ENCODE measurements at regions not wholly inside any gene's neighbourhood (a gene's known extent, or its start where the extent isn't known, plus 50 kb on each side); places are given as distances from the start of the nearest gene placed in this dataset.
"Not testable (repeated sequence)": the region's sequence is repeated elsewhere in the genome, so short reads cannot be mapped to it uniquely, and the experiment has no call there.

DNA sequence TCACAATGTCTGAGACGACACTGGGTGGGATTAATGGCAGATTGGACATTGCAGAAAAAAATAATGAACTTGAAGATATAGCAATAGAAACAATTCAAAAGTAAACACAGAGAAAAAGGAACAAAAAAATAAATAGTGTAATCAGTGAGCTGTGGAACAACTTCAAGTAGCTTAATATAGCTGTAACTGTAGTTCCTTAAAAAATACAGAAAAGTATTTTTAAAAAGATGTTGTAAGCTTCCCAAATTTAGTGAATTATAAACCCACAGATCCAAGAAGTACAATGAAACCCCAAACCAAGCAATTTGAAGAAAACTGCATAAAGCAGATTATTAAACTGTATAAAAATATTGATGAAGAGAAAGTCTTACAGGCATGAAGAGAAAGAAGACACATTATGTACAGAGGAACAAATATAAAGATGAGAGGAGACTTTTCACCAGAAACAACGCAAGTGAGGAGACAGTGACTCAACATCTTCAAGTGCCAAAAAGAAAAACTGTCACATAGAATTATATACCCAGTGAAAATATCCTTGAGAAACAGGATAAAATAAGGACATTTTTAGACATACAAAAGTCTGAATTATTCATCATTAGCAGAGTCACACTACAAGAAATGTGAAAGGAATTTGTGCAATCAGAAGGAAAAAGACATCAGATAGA, 176.4 kb downstream of the NFKBIZ start:
- no peak for ATAC-seq (replicated peaks)

DNA sequence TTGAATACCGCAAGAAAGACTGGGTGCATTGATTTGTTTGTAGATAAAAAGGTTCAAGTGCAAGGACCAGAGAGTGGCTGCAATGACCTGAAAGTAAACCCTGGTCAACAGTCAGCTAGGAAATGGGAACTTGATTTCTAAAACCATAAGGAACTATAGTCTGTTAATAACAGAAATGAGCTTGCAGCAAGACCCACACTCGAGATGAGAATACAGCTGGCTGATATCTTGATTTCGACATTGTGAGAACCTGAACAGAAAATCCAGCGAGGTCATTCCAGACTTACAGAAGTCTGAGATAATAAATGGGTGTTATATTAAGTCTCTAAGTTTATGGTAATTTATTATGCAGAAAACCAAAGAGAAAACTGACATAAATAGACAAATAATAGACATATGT, 177.3 kb downstream of the NFKBIZ start:
- no peaks in the 10 kb centered on the region for H3K9me3 Mint-ChIP-seq

More for the DNA sequence above, 176.4 kb downstream of the NFKBIZ start:
- H3K4me1 Mint-ChIP-seq: no peaks in the 10 kb centered on the region
- no peaks in the 10 kb centered on the region for H3K27me3 Mint-ChIP-seq
- H3K36me3 Mint-ChIP-seq (ENCODE audit: low read depth): no peaks in the 10 kb centered on the region
- no peak overlapping the region for H3K27ac Mint-ChIP-seq
- H3K4me3 Mint-ChIP-seq: no peak overlapping the region
- no peaks in the 10 kb centered on the region for H3K9me3 Mint-ChIP-seq

DNA sequence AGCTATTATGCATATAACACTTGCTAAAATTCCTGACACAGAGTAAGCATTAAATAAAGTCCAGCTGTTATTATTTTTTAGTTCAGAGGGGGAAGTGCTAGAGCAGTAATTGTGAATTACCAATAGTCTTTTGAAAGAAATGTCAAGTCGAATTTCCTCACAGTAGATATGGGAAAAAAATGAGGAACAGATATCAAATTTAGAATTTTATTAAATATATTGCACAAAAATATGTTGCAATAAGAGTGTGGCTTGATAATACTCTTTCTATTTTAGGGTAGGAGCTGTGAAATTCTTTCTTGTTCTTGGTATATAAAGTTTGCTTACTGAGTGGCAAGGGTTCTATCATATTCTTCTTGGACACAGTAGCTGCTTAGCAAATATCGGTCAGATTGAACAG, 181.3 kb downstream of the NFKBIZ start:
- Mint-ChIP-seq H3K4me3 (no peak overlapping the region), H3K36me3 (ENCODE audit: low read depth) (no peaks in the 10 kb centered on the region), H3K4me1 (no peaks in the 10 kb centered on the region), H3K27me3 (no peaks in the 10 kb centered on the region), H3K9me3 (no peaks in the 10 kb centered on the region), H3K27ac (no peak overlapping the region)
- no peak for ATAC-seq (replicated peaks)

More for the DNA sequence above, 177.3 kb downstream of the NFKBIZ start:
- no peak overlapping the region for H3K27ac Mint-ChIP-seq
- no peaks in the 10 kb centered on the region for H3K4me1 Mint-ChIP-seq
- H3K36me3 Mint-ChIP-seq (ENCODE audit: low read depth): no peaks in the 10 kb centered on the region
- H3K27me3 Mint-ChIP-seq: no peaks in the 10 kb centered on the region
- H3K4me3 Mint-ChIP-seq: no peak overlapping the region
- ATAC-seq (replicated peaks): no peak

DNA sequence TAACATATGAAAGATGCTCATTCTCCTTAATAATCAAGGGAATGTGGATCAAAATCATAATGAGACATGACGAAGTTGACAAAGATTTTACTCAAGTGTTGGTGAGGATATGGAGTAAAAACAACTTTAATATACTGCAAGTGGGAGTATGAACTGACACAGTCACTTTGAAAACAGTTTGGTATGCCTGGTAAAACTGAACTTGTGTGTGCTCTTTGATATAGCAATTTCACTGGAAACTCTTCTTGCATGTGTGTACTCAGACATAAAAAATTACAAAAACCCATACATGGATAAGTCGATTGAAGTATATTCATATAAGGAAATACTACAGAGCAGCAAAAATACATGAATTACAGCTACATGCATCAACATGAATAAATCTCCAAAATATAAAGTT, 182.5 kb downstream of the NFKBIZ start:
- Mint-ChIP-seq H3K4me3 (no peak overlapping the region), H3K9me3 (no peaks in the 10 kb centered on the region), H3K36me3 (ENCODE audit: low read depth) (no peaks in the 10 kb centered on the region), H3K27ac (no peak overlapping the region), H3K27me3 (no peaks in the 10 kb centered on the region), H3K4me1 (no peaks in the 10 kb centered on the region)
- no peak for ATAC-seq (replicated peaks)

DNA sequence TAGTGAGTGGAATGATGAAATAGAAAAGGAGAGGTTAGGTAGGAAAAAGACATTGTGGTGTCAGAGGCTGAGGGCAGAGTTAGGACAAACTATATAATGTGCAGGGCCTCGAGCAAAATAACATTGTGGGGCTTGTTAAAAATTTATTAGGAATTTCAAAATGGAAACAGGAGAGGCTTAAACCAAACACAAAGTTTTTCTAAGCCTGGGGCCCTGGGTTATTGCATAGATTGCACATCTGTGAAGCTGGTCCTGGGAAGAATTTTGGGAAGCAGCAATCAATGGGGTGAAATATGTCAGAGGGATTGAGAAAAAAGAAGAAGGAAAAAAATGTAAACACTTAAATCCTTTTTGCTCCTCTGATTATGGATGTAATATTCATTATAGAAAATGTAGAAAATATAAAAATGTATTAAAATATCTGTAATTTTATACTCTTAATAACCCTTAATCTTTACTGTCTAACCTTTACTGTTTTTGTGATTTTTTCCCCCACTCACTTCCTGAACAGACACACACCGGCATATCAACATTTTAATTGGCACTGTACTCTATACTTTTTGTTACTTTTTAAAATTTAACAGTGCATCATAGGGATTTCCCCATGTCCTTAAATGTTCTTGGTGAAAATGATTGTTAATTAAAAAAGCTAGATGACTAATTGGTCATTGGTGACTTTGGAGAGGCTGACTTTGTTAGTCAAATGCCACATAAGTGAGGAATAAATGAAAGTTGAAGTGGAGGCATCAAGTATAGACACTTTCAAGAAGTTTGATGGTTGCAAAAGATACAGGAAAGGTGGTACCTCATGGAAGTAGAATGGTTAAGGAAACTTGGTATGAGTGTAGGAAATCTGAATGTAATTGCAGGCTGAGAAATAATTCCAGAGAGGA, 183.4 kb downstream of the NFKBIZ start:
- no peaks in the 10 kb centered on the region for H3K36me3 Mint-ChIP-seq (ENCODE audit: low read depth)
- no peak overlapping the region for H3K4me3 Mint-ChIP-seq
- no peaks in the 10 kb centered on the region for H3K27me3 Mint-ChIP-seq
- ATAC-seq (replicated peaks): no peak
- H3K9me3 Mint-ChIP-seq: no peaks in the 10 kb centered on the region
- H3K27ac Mint-ChIP-seq: no peak overlapping the region
- H3K4me1 Mint-ChIP-seq: no peaks in the 10 kb centered on the region

DNA sequence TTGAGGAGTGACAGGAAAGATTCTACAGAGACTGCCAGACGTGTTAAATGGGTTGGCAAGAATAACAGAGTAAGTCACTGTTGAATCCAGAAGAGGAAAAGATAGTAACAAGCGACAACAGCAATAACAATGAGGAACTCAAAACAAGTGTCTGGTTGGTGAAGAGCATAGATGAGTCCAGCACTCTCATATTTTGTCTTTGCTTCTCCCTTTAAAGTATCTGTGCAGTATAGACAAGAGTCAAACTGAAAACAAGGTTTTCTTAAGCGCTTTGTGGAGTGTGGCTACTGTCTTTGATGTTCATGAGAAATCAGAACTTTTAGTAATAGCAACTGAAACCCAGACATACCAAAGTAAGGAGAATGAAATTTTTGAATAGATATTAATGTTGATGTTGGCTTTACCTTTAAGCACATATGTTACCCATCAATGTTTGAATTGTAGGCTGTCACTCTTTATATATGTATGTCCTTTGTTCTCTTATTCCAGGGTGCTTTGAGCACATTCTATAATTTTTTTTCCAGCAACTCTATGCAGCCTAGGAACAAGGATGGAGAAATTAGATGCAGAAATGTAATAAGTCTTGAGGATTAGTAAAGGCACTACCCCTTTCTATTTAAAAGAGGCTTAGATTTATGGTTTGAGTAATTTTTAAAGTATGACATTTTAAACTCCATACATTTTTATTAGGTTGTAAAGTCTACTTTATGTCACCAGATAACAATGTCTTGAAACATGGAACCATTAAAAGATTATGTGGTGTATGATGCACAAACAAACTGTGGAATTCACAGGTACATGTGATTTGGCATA, 185.5 kb downstream of the NFKBIZ start:
- Mint-ChIP-seq H3K4me3 (no peak overlapping the region), H3K4me1 (no peaks in the 10 kb centered on the region), H3K27me3 (no peaks in the 10 kb centered on the region), H3K9me3 (no peaks in the 10 kb centered on the region), H3K27ac (no peak overlapping the region), H3K36me3 (ENCODE audit: low read depth) (no peaks in the 10 kb centered on the region)
- peak; percentile 96 for ATAC-seq (replicated peaks)

DNA sequence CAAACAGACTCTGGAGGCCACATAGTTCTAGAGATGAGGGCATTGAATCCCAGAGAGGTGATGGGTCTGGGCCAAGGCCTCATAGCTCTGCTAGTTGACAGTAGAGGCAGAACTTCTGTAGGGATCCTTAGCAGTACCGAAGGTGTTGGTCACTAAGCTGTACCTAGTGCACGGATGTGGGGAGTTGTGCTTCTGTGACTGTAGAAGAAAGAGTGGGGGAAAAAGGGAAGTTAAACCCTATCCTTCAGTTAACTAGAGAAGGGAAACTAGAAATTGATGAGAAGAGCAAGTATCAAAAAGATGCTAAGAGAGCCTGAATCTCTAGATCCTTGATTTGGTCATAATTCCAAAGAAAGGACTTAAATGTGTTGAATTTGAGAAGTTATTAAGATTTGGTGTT, 186.7 kb downstream of the NFKBIZ start:
- Mint-ChIP-seq H3K27ac (no peak overlapping the region), H3K36me3 (ENCODE audit: low read depth) (no peaks in the 10 kb centered on the region), H3K27me3 (no peaks in the 10 kb centered on the region), H3K4me3 (no peak overlapping the region), H3K9me3 (peaks cover 1% of the 10 kb centered on the region), H3K4me1 (no peaks in the 10 kb centered on the region)
- no peak for ATAC-seq (replicated peaks)

DNA sequence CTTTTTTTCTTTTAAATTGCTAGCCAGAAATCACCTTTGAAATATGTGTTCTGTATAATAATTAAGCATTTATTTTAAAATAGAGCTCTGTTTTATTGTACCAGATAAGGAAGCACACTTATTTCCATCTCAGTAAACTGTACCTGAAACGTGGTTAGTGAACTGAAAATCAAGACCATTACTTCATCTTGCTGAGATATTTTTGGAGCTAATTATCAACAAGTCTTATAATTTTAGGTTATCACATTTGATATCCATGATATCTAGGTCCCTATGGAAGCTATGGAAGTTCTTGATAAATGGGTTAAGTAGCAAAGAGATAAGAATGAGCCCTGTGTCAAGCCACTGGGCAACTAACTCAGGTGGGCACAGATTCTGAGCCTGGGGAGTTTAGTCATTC, 187.2 kb downstream of the NFKBIZ start:
- no peaks in the 10 kb centered on the region for H3K4me1 Mint-ChIP-seq
- ATAC-seq (replicated peaks): no peak
- no peaks in the 10 kb centered on the region for H3K27me3 Mint-ChIP-seq
- H3K36me3 Mint-ChIP-seq (ENCODE audit: low read depth): no peaks in the 10 kb centered on the region
- H3K9me3 Mint-ChIP-seq: peaks cover 5% of the 10 kb centered on the region
- H3K27ac Mint-ChIP-seq: no peak overlapping the region
- no peak overlapping the region for H3K4me3 Mint-ChIP-seq

DNA sequence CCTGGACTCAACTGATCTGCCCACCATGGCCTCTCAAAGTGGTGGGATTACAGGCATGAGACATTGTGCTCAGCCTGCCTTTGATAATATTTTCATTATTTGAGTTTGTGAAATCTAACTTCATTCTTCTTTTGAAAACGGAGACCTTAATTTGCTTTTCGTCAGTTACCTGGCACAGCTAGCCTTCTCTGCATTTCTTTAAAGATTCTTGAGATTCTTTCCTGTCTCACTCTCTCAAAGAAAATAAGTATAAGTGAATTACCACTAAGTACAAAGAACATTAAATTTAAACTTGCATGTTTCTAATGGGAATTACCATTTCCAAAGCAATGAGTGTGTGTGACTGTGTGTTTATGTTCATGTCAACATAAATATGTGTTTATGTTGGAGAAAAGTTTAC, 187.9 kb downstream of the NFKBIZ start:
- Mint-ChIP-seq H3K27ac (no peak overlapping the region), H3K9me3 (peaks cover 5% of the 10 kb centered on the region), H3K4me3 (no peak overlapping the region), H3K27me3 (no peaks in the 10 kb centered on the region), H3K36me3 (ENCODE audit: low read depth) (no peaks in the 10 kb centered on the region), H3K4me1 (no peaks in the 10 kb centered on the region)
- no peak for ATAC-seq (replicated peaks)

DNA sequence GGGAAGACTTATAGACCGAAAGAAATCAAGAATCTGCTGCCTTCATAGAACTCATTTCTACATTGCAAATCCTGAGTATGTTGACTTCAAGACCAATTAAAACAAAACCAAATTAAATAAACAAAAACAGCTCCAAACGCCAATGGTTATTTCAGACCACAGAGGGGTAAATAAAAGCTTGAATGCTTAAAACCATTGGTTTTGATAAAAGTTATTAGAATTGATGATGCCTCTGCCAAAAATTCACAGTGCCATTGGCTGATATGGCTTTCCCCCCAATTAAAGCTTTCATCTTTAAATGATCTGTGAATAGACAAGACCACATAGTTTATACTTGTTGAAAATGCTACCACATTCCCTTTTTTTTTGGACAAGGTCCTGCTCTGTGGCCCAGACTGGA, 188.5 kb downstream of the NFKBIZ start:
- no peaks in the 10 kb centered on the region for H3K36me3 Mint-ChIP-seq (ENCODE audit: low read depth)
- no peak for ATAC-seq (replicated peaks)

DNA sequence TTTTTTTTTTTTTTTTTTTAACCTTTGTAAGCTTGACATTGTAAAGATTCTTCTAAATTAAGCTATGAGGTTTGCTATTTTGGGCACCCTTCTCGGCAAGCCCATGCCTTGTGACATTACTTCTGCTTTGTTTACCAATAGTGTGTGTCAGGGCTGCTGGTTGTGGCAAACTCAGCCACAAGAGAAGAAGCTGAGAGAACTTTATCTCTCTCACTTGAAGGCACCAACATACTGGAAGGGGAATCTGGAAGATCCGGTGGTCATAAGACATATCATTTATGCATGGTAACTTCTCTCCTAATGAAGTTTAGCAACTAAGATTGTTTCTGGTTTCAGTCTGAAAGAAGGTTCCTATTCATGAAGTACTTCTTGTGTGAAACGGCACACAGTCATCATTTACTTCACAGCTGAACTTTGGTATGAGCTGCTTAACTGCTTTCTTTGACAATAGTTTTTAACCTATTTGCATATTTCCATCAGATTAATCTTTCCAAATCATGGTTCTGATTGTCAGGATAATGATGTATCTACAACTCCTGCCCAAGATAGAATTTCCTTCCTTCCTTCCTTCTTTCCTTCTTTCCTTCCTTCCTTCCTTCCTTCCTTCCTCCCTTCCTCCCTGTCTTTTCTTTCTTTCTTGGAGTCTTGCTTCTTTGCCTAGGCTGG, 189.3 kb downstream of the NFKBIZ start:
- Mint-ChIP-seq H3K4me3 (no peak overlapping the region), H3K9me3 (peaks cover 5% of the 10 kb centered on the region), H3K27ac (no peak overlapping the region), H3K36me3 (ENCODE audit: low read depth) (no peaks in the 10 kb centered on the region), H3K4me1 (no peaks in the 10 kb centered on the region), H3K27me3 (no peaks in the 10 kb centered on the region)
- ATAC-seq (replicated peaks): no peak

More for the DNA sequence above, 188.5 kb downstream of the NFKBIZ start:
- Mint-ChIP-seq H3K4me3 (no peak overlapping the region), H3K27me3 (no peaks in the 10 kb centered on the region), H3K27ac (no peak overlapping the region), H3K9me3 (peaks cover 5% of the 10 kb centered on the region), H3K4me1 (no peaks in the 10 kb centered on the region)

DNA sequence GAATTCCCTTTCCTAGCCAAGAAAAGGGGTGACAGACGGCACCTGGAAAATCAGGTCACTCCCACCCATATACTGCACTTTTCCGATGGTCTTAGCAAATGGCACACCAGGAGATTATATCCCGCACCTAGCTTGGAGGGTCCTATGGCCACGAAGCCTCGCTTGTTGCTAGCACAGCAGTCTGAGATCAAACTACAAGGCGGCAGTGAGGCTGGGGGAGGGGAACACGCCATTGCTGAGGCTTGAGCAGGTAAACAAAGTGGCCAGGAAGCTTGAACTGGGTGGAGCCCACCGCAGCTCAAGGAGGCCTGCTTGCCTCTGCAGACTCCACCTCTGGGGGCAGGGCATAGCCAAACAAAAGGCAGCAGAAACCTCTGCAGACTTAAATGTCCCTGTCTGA, 190.8 kb downstream of the NFKBIZ start:
- not testable (repeated sequence) for ATAC-seq (replicated peaks); H3K27ac Mint-ChIP-seq; H3K27me3 Mint-ChIP-seq; H3K36me3 Mint-ChIP-seq (ENCODE audit: low read depth); H3K4me3 Mint-ChIP-seq; H3K4me1 Mint-ChIP-seq; H3K9me3 Mint-ChIP-seq

DNA sequence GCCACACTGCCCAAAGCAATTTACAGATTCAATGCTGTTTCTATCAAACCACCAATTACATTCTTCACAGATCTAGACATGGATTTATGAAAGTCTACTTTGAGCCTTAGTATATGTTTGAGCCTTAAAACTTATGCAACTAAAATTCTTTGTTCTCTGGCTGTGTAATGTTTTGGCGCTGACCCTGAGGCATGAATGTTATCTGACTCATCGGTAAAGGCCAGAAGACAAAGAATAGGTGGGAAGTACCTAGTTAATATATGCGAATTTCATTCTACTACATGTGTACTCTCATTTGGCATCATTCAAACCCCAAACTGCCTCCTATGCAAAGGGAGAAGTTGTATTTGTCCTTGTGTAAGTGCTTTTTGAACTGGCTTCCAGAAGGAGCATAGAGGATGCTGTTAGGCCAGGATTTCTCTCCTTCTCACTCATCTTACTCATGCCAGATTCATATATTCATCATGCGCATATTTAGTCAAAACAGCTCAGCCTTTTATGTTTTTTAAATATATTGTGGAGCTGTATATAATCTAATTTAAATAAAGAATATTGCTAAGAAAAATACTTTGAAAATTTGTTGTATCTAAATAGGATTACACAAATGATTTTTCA, 204.2 kb downstream of the NFKBIZ start:
- peak; percentile 93 for ATAC-seq (replicated peaks)
- peaks cover 12% of the 10 kb centered on the region for H3K4me1 Mint-ChIP-seq
- peaks cover 27% of the 10 kb centered on the region for H3K9me3 Mint-ChIP-seq
- no peak overlapping the region for H3K4me3 Mint-ChIP-seq
- no peaks in the 10 kb centered on the region for H3K36me3 Mint-ChIP-seq (ENCODE audit: low read depth)
- no peaks in the 10 kb centered on the region for H3K27me3 Mint-ChIP-seq
- no peak overlapping the region for H3K27ac Mint-ChIP-seq

DNA sequence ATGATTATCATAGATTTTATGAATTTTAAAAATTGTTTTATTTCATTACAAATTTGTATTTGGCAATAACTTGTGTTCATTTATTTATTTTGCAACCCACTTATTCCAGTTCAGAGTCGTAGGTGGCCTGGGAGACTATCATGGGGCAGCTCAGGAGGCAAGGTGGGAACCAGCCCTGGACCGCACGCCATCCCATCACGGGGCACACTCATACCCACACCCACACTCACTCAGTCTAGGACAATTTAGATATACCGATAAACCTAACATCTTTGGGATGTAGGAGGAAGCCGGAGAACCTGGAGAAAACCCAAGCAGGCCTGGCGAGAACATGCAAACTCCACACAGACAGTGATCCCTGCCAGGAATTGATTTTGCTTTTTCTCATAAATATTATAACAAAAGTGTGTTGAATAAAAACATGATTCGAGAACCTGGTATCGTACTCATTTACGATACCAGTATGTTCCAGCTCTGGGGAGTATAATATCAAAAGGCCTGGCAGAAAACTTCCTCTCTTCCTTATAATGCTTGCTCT, 205.3 kb downstream of the NFKBIZ start:
- H3K9me3 Mint-ChIP-seq: peaks cover 18% of the 10 kb centered on the region
- no peak overlapping the region for H3K4me3 Mint-ChIP-seq

More for the DNA sequence above, 205.3 kb downstream of the NFKBIZ start:
- Mint-ChIP-seq H3K4me1 (peaks cover 22% of the 10 kb centered on the region), H3K36me3 (ENCODE audit: low read depth) (no peaks in the 10 kb centered on the region), H3K27me3 (no peaks in the 10 kb centered on the region), H3K27ac (no peak overlapping the region)
- no peak for ATAC-seq (replicated peaks)

Measured in activated T-helper 17 cell treated with anti-CD3 and anti-CD28 coated beads, Interleukin-2, amount 50 U/mL, for 72 hours (primary cell).